ENCODE measurements at regions not wholly inside any gene's neighbourhood (a gene's known extent, or its start where the extent isn't known, plus 50 kb on each side); places are given as distances from the start of the nearest gene placed in this dataset.

GRCh38 chr21:37967036-37967435 is 50.8 kb upstream of the KCNJ6 start:
- ATAC-seq: no peak

GRCh38 chr21:37968744-37969143 is 52.5 kb upstream of the KCNJ6 start:
- no peak for ATAC-seq

DNA sequence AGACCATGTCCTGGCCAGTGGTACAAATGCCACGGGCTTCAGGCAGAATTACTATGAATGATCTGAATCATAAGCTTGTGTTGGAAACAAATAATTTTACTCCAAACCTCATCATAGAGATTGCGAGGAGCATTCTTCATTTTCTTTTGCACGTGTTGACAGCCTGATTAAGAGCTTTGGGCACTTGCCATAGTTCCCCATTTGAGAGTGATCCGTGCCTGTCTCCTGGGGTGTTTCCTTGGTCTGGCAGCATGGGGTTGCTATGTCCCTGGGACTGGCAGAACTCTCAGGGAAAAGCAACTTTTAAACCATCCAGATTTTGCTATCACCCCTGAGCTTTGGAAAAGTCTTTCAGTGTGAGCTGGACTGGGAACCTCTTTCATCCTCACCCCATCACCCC is 54.3 kb upstream of the KCNJ6 start:
- ATAC-seq: no peak

DNA sequence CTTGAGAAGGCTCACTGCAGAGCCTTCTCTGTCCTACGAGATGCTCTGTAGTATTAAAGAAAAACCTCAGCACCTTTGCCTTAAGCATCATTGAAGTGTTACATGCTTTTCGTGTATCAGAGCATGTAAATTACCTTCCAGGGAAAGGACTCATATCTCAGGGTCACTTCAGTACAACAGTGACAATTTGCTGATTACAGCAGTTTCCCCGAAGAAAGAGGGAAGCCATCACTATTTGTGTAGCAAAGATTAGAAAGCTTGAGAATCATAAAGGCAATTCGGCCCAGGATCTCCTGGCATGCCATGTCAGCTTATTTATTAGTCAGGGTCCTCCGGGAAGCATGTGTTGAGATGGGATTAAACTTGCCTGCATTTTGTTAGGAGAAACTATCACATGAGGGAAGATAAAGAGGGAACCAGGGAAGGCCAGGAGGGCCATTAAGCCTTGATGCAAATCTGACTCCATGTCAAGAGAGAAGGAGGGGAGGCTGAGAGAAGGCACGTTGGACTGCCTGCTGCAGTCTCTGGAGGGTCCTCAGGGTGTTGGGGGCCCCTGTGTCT is 55.2 kb upstream of the KCNJ6 start:
- ATAC-seq: no peak

GRCh38 chr21:37974081-37974480 is 57.8 kb upstream of the KCNJ6 start:
- no peak for ATAC-seq

- no peak for ATAC-seq
These were observed 66.5 kb upstream of the KCNJ6 start for GRCh38 chr21:37982496-37983318.

- ATAC-seq: no peak
These were observed 67.3 kb upstream of the KCNJ6 start for GRCh38 chr21:37983336-37984095.

DNA sequence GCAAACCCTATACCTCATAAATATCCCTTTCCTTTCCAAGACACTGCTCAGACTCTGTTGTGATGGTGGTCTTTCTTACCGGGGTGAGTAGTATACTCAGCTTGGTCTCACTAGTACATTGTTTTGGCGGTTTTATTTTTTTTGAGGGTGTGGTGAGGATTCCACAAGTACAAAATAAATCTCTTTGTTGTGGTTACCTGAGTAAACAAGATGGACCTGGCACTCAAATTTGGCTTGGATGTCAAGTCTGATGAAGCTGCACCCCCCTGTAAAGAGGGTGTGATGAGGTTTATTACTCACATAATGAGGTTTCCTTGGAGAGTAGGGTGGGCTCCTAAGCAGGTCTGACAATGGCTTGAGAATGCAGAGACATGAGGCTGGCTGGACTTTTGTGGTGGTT is 68.2 kb upstream of the KCNJ6 start:
- ATAC-seq: no peak

DNA sequence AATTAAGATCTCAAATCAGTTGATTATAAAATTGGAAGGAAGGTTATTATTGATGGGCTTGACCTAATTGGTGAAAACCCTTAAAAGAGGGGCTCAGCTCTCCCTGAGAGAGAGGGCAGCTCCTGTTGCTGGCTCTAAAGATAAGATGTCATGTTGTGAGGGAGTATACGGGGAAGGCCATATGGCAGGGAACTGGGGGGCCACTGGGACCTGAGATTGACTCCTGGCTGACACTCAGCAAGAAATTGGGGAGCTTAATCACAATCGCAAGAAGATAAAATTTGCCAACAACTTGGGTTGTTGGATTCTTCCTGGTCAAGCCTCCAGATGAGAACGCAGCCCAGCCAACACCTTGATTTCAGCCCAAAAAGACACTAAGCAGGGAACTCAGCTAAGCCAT is 69.7 kb upstream of the KCNJ6 start:
- ATAC-seq: no peak

- ATAC-seq: no peak
These were observed 70.6 kb upstream of the KCNJ6 start for GRCh38 chr21:37986751-37987399.

- no peak for ATAC-seq
These were observed 71.4 kb upstream of the KCNJ6 start for GRCh38 chr21:37987668-37988067.

DNA sequence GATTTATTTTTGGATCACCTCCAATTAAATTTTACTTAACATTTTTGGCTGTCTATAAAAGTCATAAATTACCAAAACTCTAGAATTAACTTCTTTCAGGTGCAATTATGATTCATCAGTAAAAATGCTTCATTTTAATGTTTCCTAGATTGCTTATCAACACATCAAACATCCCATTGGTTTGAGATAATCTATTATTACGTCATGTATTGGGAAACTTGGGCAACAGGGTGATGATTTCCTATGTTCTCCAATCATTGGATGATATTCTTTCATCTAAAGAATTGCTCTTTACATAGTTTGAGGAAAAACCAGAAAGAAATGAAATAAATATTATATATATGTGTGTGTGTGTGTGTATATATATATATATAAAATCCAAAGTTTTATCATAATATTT is 76.8 kb upstream of the KCNJ6 start:
- ATAC-seq: no peak

GRCh38 chr21:37994211-37994610 is 78.0 kb upstream of the KCNJ6 start:
- no peak for ATAC-seq

GRCh38 chr21:38012672-38013071 is 96.4 kb upstream of the KCNJ6 start:
- no peak for ATAC-seq

DNA sequence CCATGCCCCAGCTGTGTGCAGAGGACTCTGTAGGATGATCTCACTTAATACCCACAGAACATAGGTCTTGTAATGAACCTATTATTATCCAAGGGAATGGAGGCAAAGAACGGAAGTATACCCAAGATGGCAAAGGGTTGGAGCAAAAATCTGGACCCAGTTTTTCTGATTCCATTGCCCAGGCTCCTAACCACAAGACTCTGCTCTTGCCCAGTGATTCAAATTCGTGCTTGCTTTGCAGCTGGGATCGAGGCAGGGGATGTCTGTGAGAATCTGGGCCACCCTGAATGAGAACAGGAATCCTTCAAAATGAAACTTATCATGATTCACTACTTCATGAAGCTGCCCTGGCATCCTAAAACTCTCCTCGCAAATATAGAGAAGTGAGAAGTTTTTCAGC is 97.5 kb upstream of the KCNJ6 start:
- no peak for ATAC-seq

DNA sequence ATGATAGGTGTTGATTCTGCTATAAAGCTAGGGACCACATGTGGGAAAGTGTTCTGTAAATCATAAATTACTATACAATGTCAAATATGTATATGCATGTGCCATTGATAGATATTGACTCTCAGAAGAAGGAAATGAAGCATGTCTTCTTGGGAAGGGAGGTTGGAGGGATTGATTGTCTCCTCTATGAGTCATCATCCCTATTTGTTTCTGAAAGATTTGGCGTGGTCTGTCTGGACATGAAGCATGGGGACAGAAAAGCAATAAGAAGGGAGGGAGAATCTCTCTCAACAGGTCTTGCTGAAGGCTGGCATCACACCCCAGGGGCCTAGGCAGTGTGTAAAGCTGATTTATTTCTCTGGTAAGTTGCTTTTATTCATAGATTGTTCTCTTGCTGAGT is 98.0 kb upstream of the KCNJ6 start:
- no peak for ATAC-seq

- ATAC-seq: no peak
These were observed 111.7 kb upstream of the KCNJ6 start for GRCh38 chr21:38027901-38028498.

DNA sequence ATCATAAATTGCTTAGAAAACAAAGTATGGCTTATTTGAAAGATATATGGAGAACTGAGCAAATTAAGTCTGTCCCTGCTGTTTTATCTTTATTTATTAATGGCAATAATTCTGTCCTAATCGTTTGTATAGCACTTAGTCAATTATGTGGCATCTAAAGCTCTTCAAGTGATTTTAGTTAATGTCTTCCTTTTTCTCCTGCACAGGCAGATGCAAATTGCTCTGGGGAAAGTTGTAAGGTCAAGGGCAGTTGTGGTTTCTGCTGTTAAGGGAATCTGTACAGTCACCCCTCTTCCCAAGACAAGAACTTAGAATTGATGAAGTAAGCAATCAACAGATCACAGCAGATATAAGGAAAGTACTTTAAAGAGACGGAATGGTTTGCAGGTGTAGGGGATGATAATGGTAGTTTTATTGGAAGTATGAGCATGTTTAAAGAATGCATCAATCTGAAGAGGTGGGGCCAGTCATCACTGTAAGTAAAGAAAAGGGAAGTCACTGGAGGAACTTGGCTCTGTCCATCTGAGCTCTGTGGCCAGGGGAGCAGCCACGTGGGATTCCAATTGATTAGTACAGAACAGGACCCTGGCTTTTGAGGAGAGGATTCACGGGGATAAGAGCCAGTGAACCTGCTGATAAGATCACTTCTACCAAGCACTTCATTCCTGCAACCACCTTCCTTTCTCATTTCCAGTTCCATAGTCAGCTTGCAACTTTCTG is 116.0 kb upstream of the KCNJ6 start:
- no peak for ATAC-seq

DNA sequence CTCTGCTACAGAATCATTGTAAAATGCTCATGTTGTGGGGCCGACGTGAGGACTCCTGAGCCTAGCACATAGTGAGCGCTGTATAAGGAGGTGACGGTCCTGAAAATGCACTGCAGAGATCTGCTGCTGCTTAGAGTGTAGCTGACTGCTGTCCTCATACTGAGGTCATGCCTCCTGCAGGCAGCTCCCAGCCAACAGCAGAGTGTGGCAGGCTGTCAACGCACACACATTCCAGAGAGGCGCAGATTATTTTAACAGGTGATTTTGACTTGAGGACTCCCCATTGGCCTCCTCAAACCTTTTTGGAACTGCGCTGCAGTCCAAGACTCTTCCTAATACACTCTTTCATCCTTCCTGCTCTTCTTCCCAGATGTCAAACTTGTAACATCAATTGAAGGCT is 119.8 kb upstream of the KCNJ6 start:
- no peak for ATAC-seq

DNA sequence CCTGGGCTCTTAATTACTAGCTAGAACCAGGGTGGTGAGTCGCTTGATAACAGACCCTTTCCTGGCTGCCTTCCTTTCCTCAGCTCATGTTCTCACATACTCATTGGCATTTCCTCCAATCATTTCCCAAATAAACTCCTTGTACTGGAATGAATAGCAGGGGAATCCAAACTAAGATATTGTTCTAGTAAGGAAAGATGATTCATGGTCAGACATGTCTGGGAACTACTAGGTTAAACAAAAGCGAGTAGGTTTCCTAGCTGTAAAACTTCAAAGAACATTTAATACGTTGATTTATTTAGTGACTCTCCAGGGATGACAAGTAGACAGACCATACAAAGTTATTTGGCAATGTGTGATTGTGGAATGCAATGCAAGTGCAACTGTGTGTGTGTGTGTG is 121.2 kb upstream of the KCNJ6 start:
- ATAC-seq: no peak

- no peak for ATAC-seq
These were observed 123.1 kb upstream of the KCNJ6 start for GRCh38 chr21:38039369-38039768.

GRCh38 chr21:38039841-38040240 is 123.6 kb upstream of the KCNJ6 start:
- ATAC-seq: no peak

All from activated CD4-positive, CD25-positive, alpha-beta regulatory T cell treated with anti-CD3 and anti-CD28 coated beads, Interleukin-2, amount 50 U/mL, for 24 hours (primary cell).